ENCODE measurements at regions not wholly inside any gene's neighbourhood (a gene's known extent, or its start where the extent isn't known, plus 50 kb on each side); places are given as distances from the start of the nearest gene placed in this dataset.

GRCh38 chr5:96197347-96197746, 235.7 kb upstream of the ELL2 start:
- TF ChIP-seq POLR2A (IDR thresholded peaks at IDR 0.05) = no peak
- TF ChIP-seq CTCF (IDR thresholded peaks at IDR 0.05) = no peak
- no peak for TF ChIP-seq EP300 (IDR thresholded peaks at IDR 0.05)

Measured in stomach (tissue), 4 donors.